HuH-7 (cell line): ENCODE measurements at regions not wholly inside any gene's neighbourhood (a gene's known extent, or its start where the extent isn't known, plus 50 kb on each side); places are given as distances from the start of the nearest gene placed in this dataset.
"Not testable (repeated sequence)": the region's sequence is repeated elsewhere in the genome, so short reads cannot be mapped to it uniquely, and the experiment has no call there.

Source experiments
- DNase-seq: peaks from one replicate; pipeline ENCODE4 v3.0.0; 2011; ENCODE audit warnings: low spot score

- no peak for DNase-seq
Observed at GRCh38 chr3:150300852-150301517, 107.1 kb upstream of the TSC22D2 start.

- no peak for DNase-seq
Observed at GRCh38 chr3:150300388-150300787, 107.7 kb upstream of the TSC22D2 start.

GRCh38 chr3:150299201-150299600, 108.9 kb upstream of the TSC22D2 start:
- no peak for DNase-seq

GRCh38 chr3:150296966-150297365, 111.1 kb upstream of the TSC22D2 start:
- DNase-seq = no peak

- DNase-seq = no peak
Observed at GRCh38 chr3:150296123-150296735, 111.9 kb upstream of the TSC22D2 start.

DNA sequence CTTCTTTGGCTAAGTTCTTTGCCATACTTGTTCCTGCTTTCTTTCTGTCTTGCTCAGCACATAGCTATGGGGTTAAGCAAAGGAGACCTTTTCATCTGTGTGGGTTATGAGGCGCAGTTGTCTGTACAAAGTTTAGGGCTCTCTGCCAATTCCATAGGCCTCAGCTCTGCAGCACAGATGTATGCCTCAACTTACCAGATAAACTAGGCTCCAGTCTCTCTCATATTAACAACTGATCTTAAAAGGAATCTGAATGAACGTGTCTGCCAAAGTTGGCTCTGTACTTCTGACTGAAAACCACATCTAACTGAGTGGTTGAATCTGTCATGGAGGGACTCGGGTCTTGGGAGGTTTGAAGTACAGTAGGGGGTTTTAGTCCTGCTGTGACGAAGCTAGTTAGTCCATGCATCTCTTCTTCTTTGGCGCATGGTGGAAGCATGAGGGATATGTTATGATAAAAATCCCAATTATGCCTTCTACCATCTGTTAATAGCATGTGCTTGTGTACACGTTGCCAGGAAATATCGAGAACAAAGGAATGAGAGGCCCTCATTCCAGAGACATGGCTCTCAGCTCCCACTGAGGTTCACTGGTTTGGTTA, 114.6 kb upstream of the TSC22D2 start:
- DNase-seq = no peak

DNA sequence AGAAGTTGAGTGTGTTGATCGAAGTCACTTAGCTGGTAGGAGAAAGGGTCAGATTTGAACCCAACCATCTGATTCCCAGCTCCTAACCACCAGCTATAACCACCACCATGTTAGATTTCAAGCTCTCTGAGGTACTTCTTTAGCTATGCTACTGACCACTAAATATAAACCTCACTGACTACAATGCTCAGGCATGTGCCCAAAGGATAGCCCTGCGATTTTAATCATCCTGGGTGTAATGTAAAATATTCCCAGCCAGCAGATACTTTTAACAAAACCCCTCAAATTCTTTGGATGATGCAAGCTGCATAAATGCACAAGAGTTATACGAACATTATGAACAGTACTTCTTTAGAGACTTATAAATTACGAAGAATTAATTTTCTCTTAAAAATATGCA, 115.2 kb upstream of the TSC22D2 start:
- no peak for DNase-seq

DNA sequence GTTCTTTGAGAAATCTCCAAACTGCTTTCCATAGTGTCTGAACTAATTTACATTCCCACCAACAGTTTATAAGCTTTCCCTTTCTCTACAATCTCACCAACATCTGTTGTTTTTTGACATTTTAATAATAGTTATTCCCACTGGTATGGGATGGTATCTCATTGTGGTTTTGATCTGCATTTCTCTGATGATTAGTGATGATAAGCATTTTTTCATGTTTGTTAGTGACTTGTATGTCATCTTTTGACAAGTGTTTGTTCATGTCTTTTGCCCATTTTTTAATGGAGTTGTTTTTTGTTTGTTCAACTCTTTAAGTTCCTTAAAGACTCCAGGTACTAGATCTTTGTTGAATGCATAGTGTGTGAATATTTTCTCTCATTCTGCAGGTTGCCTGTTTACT, 116.6 kb upstream of the TSC22D2 start:
- no peak for DNase-seq

GRCh38 chr3:150286390-150287147, 121.5 kb upstream of the TSC22D2 start:
- DNase-seq = no peak

- no peak for DNase-seq
Observed at GRCh38 chr3:150285601-150286000, 122.5 kb upstream of the TSC22D2 start.

DNA sequence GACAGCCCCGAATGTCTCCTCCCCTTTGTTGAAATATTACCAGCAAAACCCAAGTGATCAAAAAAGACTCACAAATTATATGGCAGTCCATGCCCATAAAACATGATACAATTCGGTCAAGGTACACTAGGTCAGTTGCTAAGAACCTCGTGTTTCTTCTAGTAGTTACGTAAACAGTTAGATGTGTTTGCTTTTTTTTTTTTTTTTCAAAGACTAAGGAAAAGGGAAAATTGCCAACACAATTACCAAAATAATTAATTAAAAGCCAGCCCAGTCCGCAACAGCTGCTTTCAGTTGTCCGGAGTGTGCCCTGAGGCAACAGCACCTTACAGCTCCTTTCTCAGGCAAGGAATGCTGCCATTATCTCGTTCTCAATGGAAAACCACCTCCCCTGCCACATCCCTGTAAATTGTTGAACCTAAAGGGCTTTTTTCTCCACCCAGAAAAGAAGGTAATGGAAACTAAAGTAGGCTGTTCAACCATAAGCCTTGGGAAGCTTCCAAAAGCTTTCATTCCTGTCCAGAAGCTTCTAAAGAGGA, 129.2 kb upstream of the TSC22D2 start:
- DNase-seq = peak; percentile 8

- DNase-seq = no peak
Observed at GRCh38 chr3:150278195-150278594, 129.9 kb upstream of the TSC22D2 start.

- no peak for DNase-seq
Observed at GRCh38 chr3:150277444-150277843, 130.7 kb upstream of the TSC22D2 start.

- no peak for DNase-seq
Observed at GRCh38 chr3:150275941-150276340, 132.2 kb upstream of the TSC22D2 start.

- DNase-seq = no peak
Observed at GRCh38 chr3:150274372-150274771, 133.7 kb upstream of the TSC22D2 start.

DNA sequence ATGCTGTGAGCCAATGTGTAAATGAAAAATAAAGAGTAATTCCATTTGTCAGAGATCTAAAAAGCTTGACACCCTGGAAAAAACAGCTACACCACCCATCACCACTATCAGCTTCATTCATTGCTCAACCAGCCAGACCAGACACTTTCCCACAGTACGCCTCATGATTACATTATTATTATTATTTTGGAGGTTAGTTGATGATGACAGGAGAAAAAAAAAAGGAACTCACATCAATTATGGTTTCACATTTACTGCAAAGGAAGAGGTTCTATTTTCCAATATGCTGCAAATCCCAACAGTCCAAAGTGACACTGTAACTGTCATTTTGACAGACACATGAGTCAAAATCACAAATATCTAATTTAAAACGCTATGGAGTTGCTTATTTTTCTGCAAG, 134.7 kb upstream of the TSC22D2 start:
- no peak for DNase-seq

DNA sequence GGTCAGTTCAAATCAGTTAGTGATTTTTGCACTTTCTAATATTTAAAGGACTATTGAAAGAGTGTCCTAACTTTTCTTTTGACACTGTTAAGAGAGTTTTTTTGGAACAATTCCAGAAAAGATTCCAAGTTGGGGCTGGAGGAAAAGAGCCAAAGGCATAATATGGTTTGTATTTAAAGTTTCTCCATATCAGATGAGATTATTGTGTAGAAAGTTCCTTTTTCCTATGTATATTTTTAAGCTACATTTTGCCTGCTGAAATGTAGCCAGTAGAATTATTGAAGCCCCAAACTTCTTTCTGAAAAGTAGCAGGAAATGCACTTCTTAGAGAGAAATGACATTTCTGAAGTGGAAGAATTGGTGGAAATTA, 136.5 kb upstream of the TSC22D2 start:
- no peak for DNase-seq

GRCh38 chr3:150270883-150271590, 137.1 kb upstream of the TSC22D2 start:
- DNase-seq = no peak

GRCh38 chr3:150270444-150270843, 137.7 kb upstream of the TSC22D2 start:
- DNase-seq = not testable (repeated sequence)

- DNase-seq = no peak
Observed at GRCh38 chr3:150269526-150269925, 138.6 kb upstream of the TSC22D2 start.

DNA sequence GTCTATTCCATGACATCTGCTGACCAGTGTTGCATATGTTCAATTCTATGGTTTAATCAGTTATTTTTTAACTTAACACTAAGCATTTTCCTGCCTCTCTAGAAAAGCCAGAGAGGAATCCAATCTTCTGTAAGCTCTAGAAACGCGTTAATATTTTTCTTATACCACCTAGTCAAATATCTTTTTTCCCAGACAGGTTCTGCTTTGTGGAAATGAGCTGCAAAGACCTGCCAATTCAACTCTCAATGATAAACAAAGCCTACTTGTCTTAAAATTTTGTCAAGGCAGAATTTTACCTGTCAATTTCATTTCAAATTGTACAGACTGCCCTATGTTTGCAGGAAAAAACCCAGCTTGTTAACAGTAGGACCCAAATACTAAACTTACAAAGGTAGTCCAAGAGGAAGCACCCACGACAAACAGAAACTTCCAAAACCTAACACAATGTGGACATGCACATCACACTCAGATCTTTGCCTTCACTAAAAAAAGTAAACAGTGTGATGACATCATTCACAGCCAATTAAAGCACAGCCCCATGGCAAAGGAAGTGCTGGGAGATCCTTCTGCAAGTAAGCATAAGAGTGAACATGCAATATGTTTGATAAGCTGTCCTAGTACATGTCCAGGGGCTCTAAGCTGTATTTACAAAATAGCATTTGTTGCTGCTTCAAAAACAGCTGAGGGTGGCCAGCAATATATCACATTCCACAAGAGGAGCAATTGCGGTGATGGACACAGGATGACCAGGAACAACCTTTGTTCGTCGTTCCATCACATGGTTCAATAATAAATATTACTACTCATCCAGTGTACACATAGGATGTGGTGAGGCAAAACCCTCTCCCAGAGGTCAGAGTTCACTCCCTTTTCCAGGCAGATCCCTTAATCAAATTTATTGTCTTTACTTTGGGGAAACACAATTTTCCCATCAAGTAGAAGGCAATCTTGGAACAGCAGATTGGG, 139.4 kb upstream of the TSC22D2 start:
- DNase-seq = peak; percentile 12
